IMR-90 (cell line): ENCODE measurements at regions not wholly inside any gene's neighbourhood (a gene's known extent, or its start where the extent isn't known, plus 50 kb on each side); places are given as distances from the start of the nearest gene placed in this dataset.

Source experiments
- ATAC-seq: fragments of 200-7000 bp; cut with Tn5 transposase; 2 replicates; pipeline ENCODE4 v1.9.1; 2020; ENCODE audit warnings: low read depth, mild to moderate bottlenecking, moderate library complexity
- BruUV-seq: library from RNA; stranded (reverse); fragments of 400-500 nt; replicated peaks from 2 replicates; lab custom pipeline; 2021; lab: Mats Ljungman, UMichigan
- CTCF ChIA-PET: fragments of 300-600 bp; formaldehyde crosslinking; extraction: SDS; loops from one replicate; lab custom pipeline; 2021; ENCODE audit warnings: antibody characterized with exemption; lab: Yijun Ruan, JAX
- POLR2A ChIA-PET: fragments of 300-600 bp; sonication (Branson Sonifier 250); formaldehyde crosslinking; loops from one replicate; lab custom pipeline; 2022; ENCODE audit warnings: antibody characterized with exemption; ENCODE audit not compliant: unreplicated experiment; lab: Charles Lee
- DNase-seq: peaks from one replicate; pipeline ENCODE4 v3.0.0; 2013
- H2AFZ ChIP-seq: replicated peaks from 2 replicates; pipeline ENCODE3; 2013; ENCODE audit warnings: low read length, mild to moderate bottlenecking; ENCODE audit not compliant: poor library complexity
- H2AK5ac ChIP-seq: 2 replicates; pipeline ENCODE4 v1.6.1; 2013; ENCODE audit warnings: low read depth, low read length, inconsistent platforms
- H2AK9ac ChIP-seq: replicated peaks from 2 replicates; pipeline ENCODE3; 2013; ENCODE audit warnings: mild to moderate bottlenecking, low read depth, low read length, moderate library complexity; ENCODE audit not compliant: poor library complexity
- H2BK120ac ChIP-seq: 2 replicates; pipeline ENCODE4 v1.6.1; 2013; ENCODE audit warnings: low read depth, low read length, inconsistent platforms
- H2BK15ac ChIP-seq: 3 replicates; pipeline ENCODE4 v1.6.1; 2013; ENCODE audit warnings: low read depth, low read length, inconsistent platforms
- H2BK20ac ChIP-seq: 2 replicates; pipeline ENCODE4 v1.6.1; 2013; ENCODE audit warnings: low read depth, mild to moderate bottlenecking, inconsistent platforms, low read length, moderate library complexity
- H2BK5ac ChIP-seq: 2 replicates; pipeline ENCODE4 v1.6.1; 2013; ENCODE audit warnings: mild to moderate bottlenecking, low read depth, low read length, inconsistent platforms; ENCODE audit not compliant: poor library complexity, severe bottlenecking
- H3K14ac ChIP-seq: replicated peaks from 2 replicates; pipeline ENCODE4 v1.6.1; 2013; ENCODE audit warnings: low read depth, low read length, inconsistent platforms
- H3K18ac ChIP-seq: 2 replicates; pipeline ENCODE4 v1.6.1; 2013; ENCODE audit warnings: low read depth, low read length, control low read depth
- H3K23ac ChIP-seq: 2 replicates; pipeline ENCODE4 v1.6.1; 2013; ENCODE audit warnings: low read depth, low read length, inconsistent platforms
- H3K27ac ChIP-seq: 2 replicates; pipeline ENCODE4 v1.5.1; 2013; ENCODE audit warnings: mild to moderate bottlenecking, control low read depth, low read length; ENCODE audit not compliant: insufficient read depth
- H3K27me3 ChIP-seq: 2 replicates; pipeline ENCODE4 v1.6.1; 2013; ENCODE audit warnings: low read length; ENCODE audit not compliant: control insufficient read depth, insufficient read depth
- H3K36me3 ChIP-seq: 2 replicates; pipeline ENCODE4 v1.6.1; 2013; ENCODE audit warnings: low read length, mixed read lengths; ENCODE audit not compliant: control insufficient read depth, insufficient read depth
- H3K4ac ChIP-seq: 2 replicates; pipeline ENCODE4 v1.6.1; 2013; ENCODE audit warnings: low read depth, low read length, inconsistent platforms
- H3K4me1 ChIP-seq: 2 replicates; pipeline ENCODE4 v1.6.1; 2013; ENCODE audit warnings: low read length, mixed read lengths; ENCODE audit not compliant: control insufficient read depth, insufficient read depth
- H3K4me2 ChIP-seq: 2 replicates; pipeline ENCODE4 v1.6.1; 2013; ENCODE audit warnings: low read depth, mild to moderate bottlenecking, control low read depth, low read length, moderate library complexity
- H3K4me3 ChIP-seq: 2 replicates; pipeline ENCODE4 v1.5.1; 2013; ENCODE audit warnings: low read depth, mild to moderate bottlenecking, control low read depth, low read length, moderate library complexity; ENCODE audit not compliant: insufficient read depth
- H3K56ac ChIP-seq: 2 replicates; pipeline ENCODE4 v1.6.1; 2013; ENCODE audit warnings: low read length, inconsistent platforms; ENCODE audit not compliant: insufficient read depth; ENCODE audit errors: extremely low read depth
- H3K79me1 ChIP-seq, 2 experiments: 2 replicates each; pipeline ENCODE4 v1.6.1; 2013; ENCODE audit warnings: low read length in 2 of 2, inconsistent platforms in 1 of 2, low read depth in 1 of 2
- H3K9ac ChIP-seq: 2 replicates; pipeline ENCODE4 v1.6.1; 2013; ENCODE audit warnings: low read depth, low read length, control low read depth
- H3K9me1 ChIP-seq: 2 replicates; pipeline ENCODE4 v1.6.1; 2013; ENCODE audit warnings: low read length, inconsistent platforms; ENCODE audit not compliant: insufficient read depth
- H3K9me3 ChIP-seq: 2 replicates; pipeline ENCODE4 v1.6.1; 2013; ENCODE audit warnings: low read length; ENCODE audit not compliant: control insufficient read depth, insufficient read depth
- H4K20me1 ChIP-seq: 2 replicates; pipeline ENCODE4 v1.6.1; 2013; ENCODE audit warnings: low read length, inconsistent platforms; ENCODE audit not compliant: insufficient read depth
- H4K5ac ChIP-seq: 2 replicates; pipeline ENCODE4 v1.6.1; 2013; ENCODE audit warnings: mild to moderate bottlenecking, low read depth, low read length, control low read depth
- H4K8ac ChIP-seq, 2 experiments: 2 replicates each; pipeline ENCODE4 v1.6.1; 2013; ENCODE audit warnings: low read depth in 2 of 2, low read length in 2 of 2, control low read depth in 1 of 2, inconsistent platforms in 1 of 2
- H4K91ac ChIP-seq: 2 replicates; pipeline ENCODE4 v1.6.1; 2013; ENCODE audit warnings: low read depth, low read length, inconsistent platforms; ENCODE audit not compliant: insufficient read depth
- BHLHE40 ChIP-seq: fragments of 150-350 bp; IDR thresholded peaks from 2 replicates; pipeline ENCODE4 v1.6.1; 2016; ENCODE audit warnings: mild to moderate bottlenecking, low read depth, low read length
- MAZ ChIP-seq: IDR thresholded peaks from 2 replicates; pipeline ENCODE4 v1.6.1; 2012; ENCODE audit warnings: low read depth, mild to moderate bottlenecking, low read length, improper control_type of control experiment, moderate library complexity, borderline replicate concordance
- WGBS, 2 experiments: methylation state at CpG; one replicate each; pipeline versions ENCODE4 v1.1.5 to v1.1.7; 2013; ENCODE audit warnings: missing lambda C conversion rate in 2 of 2; ENCODE audit not compliant: insufficient read length in 1 of 2; ENCODE audit errors: extremely low coverage in 2 of 2; 5-methylcytosine and 5-hydroxymethylcytosine counted together
- dilution Hi-C: fragments of 300-500 bp; cut with HindIII; formaldehyde crosslinking; loops from one replicate; pipeline ENCODE4 v1.14.3; 2018; ENCODE audit warnings: low sequenced_read_pairs; ENCODE audit not compliant: unreplicated experiment
- in situ Hi-C: fragments of 300-500 bp; cut with MboI; formaldehyde crosslinking; loops from 3 replicates; pipeline ENCODE4 v1.14.3; 2019; ENCODE audit warnings: low sequenced_read_pairs, inconsistent platforms, mixed read lengths
- intact Hi-C: fragments of 100-400 bp; cut with micrococcal nuclease; formaldehyde crosslinking; loops from 2 replicates; pipeline ENCODE4 v1.10.0; 2022
- TF ChIP-seq, protein P1 (sequence below): conservative IDR thresholded peaks from 2 replicates; pipeline ENCODE4 v1.5.1; 2012; ENCODE audit warnings: mild to moderate bottlenecking, low read depth, low read length, improper control_type of control experiment
- TF ChIP-seq, protein P2 (sequence below): fragments of 150-350 bp; IDR thresholded peaks from 2 replicates; pipeline ENCODE4 v1.6.1; 2017; ENCODE audit warnings: mild to moderate bottlenecking, antibody characterized with exemption, low read length, low read depth

DNA sequence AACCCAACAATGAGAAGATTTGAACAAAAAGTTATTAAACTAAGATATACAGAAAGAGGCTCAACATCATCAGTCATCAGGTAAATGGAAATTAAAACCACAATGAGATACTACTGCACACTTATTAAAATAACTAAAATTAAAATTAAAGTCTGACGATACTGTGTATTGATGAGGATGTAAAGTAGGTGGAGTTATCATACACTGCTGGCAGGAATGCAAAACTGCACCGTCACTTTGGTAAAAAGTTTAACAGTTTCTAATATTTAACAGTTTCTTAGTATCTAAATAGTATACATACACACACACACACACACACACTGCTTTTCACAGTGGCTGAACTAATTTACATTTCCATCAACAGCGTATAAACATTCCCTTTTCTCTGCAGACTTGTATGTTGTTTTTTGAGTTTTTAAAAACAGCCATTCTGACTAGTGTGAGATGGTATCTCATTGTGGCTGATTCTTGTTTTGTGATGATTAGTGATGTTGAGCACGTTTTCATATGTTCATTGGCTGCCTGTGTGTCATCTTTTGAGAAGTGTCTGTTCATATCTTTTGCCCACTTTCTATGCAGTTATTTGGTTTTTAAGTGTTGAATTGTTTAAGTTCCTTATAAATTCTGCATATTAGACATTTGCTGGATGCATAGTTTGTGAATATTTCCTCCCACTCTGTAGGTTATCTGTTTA, 726.9 kb upstream of the CHAC2 start:
- H3K9me3 ChIP-seq, result no peaks in the 10 kb centered on the region
- H3K4me2 ChIP-seq, result no peak overlapping the region
- H3K14ac ChIP-seq, result no peak overlapping the region
- no peak overlapping the region for H2BK15ac ChIP-seq
- CTCF ChIA-PET, result interaction anchor here (0.7 kb wide), 1 partner anchor 74 kb away, joined by 3 read pairs; no protein-coding TSS in a partner anchor
- no peak overlapping the region for H2AFZ ChIP-seq
- no peak overlapping the region for H2BK120ac ChIP-seq
- no peak overlapping the region for H4K8ac ChIP-seq
- peak; percentile 85 for TF ChIP-seq BHLHE40
- TF ChIP-seq, protein P1, sequence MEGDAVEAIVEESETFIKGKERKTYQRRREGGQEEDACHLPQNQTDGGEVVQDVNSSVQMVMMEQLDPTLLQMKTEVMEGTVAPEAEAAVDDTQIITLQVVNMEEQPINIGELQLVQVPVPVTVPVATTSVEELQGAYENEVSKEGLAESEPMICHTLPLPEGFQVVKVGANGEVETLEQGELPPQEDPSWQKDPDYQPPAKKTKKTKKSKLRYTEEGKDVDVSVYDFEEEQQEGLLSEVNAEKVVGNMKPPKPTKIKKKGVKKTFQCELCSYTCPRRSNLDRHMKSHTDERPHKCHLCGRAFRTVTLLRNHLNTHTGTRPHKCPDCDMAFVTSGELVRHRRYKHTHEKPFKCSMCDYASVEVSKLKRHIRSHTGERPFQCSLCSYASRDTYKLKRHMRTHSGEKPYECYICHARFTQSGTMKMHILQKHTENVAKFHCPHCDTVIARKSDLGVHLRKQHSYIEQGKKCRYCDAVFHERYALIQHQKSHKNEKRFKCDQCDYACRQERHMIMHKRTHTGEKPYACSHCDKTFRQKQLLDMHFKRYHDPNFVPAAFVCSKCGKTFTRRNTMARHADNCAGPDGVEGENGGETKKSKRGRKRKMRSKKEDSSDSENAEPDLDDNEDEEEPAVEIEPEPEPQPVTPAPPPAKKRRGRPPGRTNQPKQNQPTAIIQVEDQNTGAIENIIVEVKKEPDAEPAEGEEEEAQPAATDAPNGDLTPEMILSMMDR, result peak; percentile 13; the same call in 1 of the 2 replicates
- TF ChIP-seq, protein P2, sequence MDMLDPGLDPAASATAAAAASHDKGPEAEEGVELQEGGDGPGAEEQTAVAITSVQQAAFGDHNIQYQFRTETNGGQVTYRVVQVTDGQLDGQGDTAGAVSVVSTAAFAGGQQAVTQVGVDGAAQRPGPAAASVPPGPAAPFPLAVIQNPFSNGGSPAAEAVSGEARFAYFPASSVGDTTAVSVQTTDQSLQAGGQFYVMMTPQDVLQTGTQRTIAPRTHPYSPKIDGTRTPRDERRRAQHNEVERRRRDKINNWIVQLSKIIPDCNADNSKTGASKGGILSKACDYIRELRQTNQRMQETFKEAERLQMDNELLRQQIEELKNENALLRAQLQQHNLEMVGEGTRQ, result no peak
- no peak for TF ChIP-seq MAZ
- no peak overlapping the region for H4K5ac ChIP-seq
- no peak overlapping the region for H2BK5ac ChIP-seq
- dilution Hi-C loops (no loop called here), in situ Hi-C loops (no loop called here), intact Hi-C loops (loop anchor here (5.0 kb wide), 1 partner anchor 162 kb away; no protein-coding TSS in a partner anchor)
- no peak overlapping the region for H3K4me3 ChIP-seq
- no peaks in the 10 kb centered on the region for H3K9me1 ChIP-seq
- H4K91ac ChIP-seq, result no peak overlapping the region
- ATAC-seq, result peak; percentile 79
- 0 out of 2 replicates have a peak, but pooled peaks cover 2% of the 10 kb centered on the region for H3K4me1 ChIP-seq
- no peak overlapping the region for H3K23ac ChIP-seq
- no peak overlapping the region for H3K56ac ChIP-seq
- H2AK9ac ChIP-seq, result no peak overlapping the region
- DNase-seq, result peak; percentile 31
- no peak overlapping the region for H2BK20ac ChIP-seq
- POLR2A ChIA-PET, result no interaction called here
- H3K36me3 ChIP-seq, result no peaks in the 10 kb centered on the region
- H3K18ac ChIP-seq, result no peak overlapping the region
- no peak overlapping the region for H3K4ac ChIP-seq
- no peak overlapping the region for H3K9ac ChIP-seq
- no peak overlapping the region for H3K27ac ChIP-seq
- H3K27me3 ChIP-seq, result no peaks in the 10 kb centered on the region
- no TSS peak for BruUV-seq
- no peaks in the 10 kb centered on the region for H4K20me1 ChIP-seq
- no CpG with 5 or more reads among the region's 4 CpGs for WGBS, 2 experiments
- H2AK5ac ChIP-seq, result no peak overlapping the region
- no peaks in the 10 kb centered on the region for H3K79me1 ChIP-seq
